MM.1S (cell line): ENCODE measurements at regions not wholly inside any gene's neighbourhood (a gene's known extent, or its start where the extent isn't known, plus 50 kb on each side); places are given as distances from the start of the nearest gene placed in this dataset.

ENCODE experiments used
- DNase-seq: peaks from one replicate; pipeline ENCODE4 v3.0.0-alpha.2; 2015
- H2AFZ ChIP-seq: fragments of 300-600 bp; sonication (generic); 2 replicates; pipeline ENCODE4 v1.6.0; 2016; ENCODE audit warnings: antibody characterized with exemption, low read length
- H3F3A ChIP-seq: fragments of 300-600 bp; sonication (generic); 2 replicates; pipeline ENCODE4 v1.6.1; 2016; ENCODE audit warnings: mild to moderate bottlenecking, antibody characterized with exemption, low read length, moderate library complexity, mixed read lengths; ENCODE audit not compliant: insufficient read depth
- H3K27ac ChIP-seq: fragments of 300-600 bp; sonication (generic); 2 replicates; pipeline ENCODE4 v1.5.1; 2016; ENCODE audit warnings: mild to moderate bottlenecking, low read length
- H3K27me3 ChIP-seq: fragments of 300-600 bp; sonication (generic); replicated peaks from 2 replicates; pipeline ENCODE4 v1.6.0; 2016; ENCODE audit warnings: low read length; ENCODE audit not compliant: insufficient read depth
- H3K36me3 ChIP-seq: fragments of 300-600 bp; sonication (generic); replicated peaks from 2 replicates; pipeline ENCODE4 v1.6.1; 2016; ENCODE audit warnings: mild to moderate bottlenecking, low read length, mixed read lengths; ENCODE audit not compliant: insufficient read depth
- H3K4me1 ChIP-seq: fragments of 300-600 bp; sonication (generic); 2 replicates; pipeline ENCODE4 v1.6.1; 2016; ENCODE audit warnings: low read length, mixed read lengths
- H3K4me2 ChIP-seq: fragments of 300-600 bp; sonication (generic); 2 replicates; pipeline ENCODE4 v1.6.0; 2016; ENCODE audit warnings: low read depth, low read length
- H3K4me3 ChIP-seq: fragments of 300-600 bp; sonication (generic); 2 replicates; pipeline ENCODE4 v1.5.1; 2016; ENCODE audit warnings: low read length, mixed read lengths
- H3K79me2 ChIP-seq: fragments of 300-600 bp; sonication (generic); 2 replicates; pipeline ENCODE4 v1.6.1; 2016; ENCODE audit warnings: mixed run types, low read length, mixed read lengths
- H3K9ac ChIP-seq: fragments of 300-600 bp; sonication (generic); 2 replicates; pipeline ENCODE4 v1.6.1; 2016; ENCODE audit warnings: low read length, mixed read lengths
- H3K9me2 ChIP-seq: fragments of 300-600 bp; sonication (generic); replicated peaks from 2 replicates; pipeline ENCODE4 v1.6.1; 2016; ENCODE audit warnings: mild to moderate bottlenecking, low read length, mixed read lengths; ENCODE audit not compliant: insufficient read depth
- H3K9me3 ChIP-seq: fragments of 300-600 bp; sonication (generic); replicated peaks from 2 replicates; pipeline ENCODE4 v1.6.1; 2016; ENCODE audit warnings: mild to moderate bottlenecking, low read length, mixed read lengths; ENCODE audit not compliant: insufficient read depth
- H4K20me1 ChIP-seq: fragments of 300-600 bp; sonication (generic); 2 replicates; pipeline ENCODE4 v1.6.1; 2016; ENCODE audit warnings: mild to moderate bottlenecking, low read length, moderate library complexity, mixed read lengths; ENCODE audit not compliant: insufficient read depth
- CTCF ChIP-seq: fragments of 300-600 bp; sonication (generic); IDR thresholded peaks from 2 replicates; pipeline ENCODE4 v1.5.1; 2016; ENCODE audit warnings: antibody characterized with exemption, low read length, mixed read lengths
- EZH2 ChIP-seq: fragments of 300-600 bp; sonication (generic); optimal IDR thresholded peaks from 2 replicates; pipeline ENCODE3; 2017; ENCODE audit warnings: low read depth, mild to moderate bottlenecking, antibody characterized with exemption, low read length, mixed read lengths
- EZH2phosphoT487 ChIP-seq: fragments of 300-600 bp; sonication (generic); IDR thresholded peaks from 2 replicates; pipeline ENCODE4 v1.6.1; 2018; ENCODE audit warnings: antibody characterized with exemption, low read length

GRCh38 chr9:23322392-23322791 is 503.6 kb downstream of the ELAVL2 start:
- H3K27me3 ChIP-seq, result no peaks in the 10 kb centered on the region
- H3K4me3 ChIP-seq, result no peak overlapping the region
- no peak overlapping the region for H3K9ac ChIP-seq
- no peaks in the 10 kb centered on the region for H3F3A ChIP-seq
- no peaks in the 10 kb centered on the region for H3K4me1 ChIP-seq
- no peak overlapping the region for H3K27ac ChIP-seq
- no peaks in the 10 kb centered on the region for H3K9me3 ChIP-seq
- no peaks in the 10 kb centered on the region for H3K9me2 ChIP-seq
- H4K20me1 ChIP-seq, result no peaks in the 10 kb centered on the region
- DNase-seq, result peak; percentile 7
- no peak overlapping the region for H3K4me2 ChIP-seq
- H3K79me2 ChIP-seq, result no peaks in the 10 kb centered on the region
- no peaks in the 10 kb centered on the region for H3K36me3 ChIP-seq
- no peak overlapping the region for H2AFZ ChIP-seq
- TF ChIP-seq EZH2, result no peak
- no peak; the same call in 1 of the 2 replicates for TF ChIP-seq CTCF
- no peak for TF ChIP-seq EZH2phosphoT487

GRCh38 chr9:23324511-23324910 is 501.5 kb downstream of the ELAVL2 start:
- no peak for TF ChIP-seq CTCF
- TF ChIP-seq EZH2phosphoT487, result no peak
- TF ChIP-seq EZH2, result no peak

DNA sequence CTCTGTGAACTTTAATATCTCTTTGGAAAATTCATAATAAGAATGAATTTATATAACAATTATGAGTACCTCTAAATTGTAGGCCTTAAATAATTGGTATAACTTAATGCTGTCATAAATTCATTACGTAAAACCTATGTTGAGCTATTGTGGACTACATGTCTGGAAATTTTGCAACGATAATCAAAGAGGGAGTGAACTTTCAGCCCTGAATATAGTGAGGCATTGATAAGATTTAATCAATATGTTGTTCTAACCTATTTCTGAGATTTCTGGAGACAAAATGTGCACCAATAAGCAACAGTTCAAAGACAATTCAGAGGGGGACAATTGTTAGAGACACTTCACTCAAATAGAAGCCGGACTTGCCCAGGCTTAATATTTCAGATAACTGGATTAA is 499.4 kb downstream of the ELAVL2 start:
- H3K4me3 ChIP-seq, result no peak overlapping the region

More at GRCh38 chr9:23324511-23324910, 501.5 kb downstream of the ELAVL2 start:
- Histone ChIP-seq H3K27me3 (no peaks in the 10 kb centered on the region), H3K4me3 (no peak overlapping the region), H3K4me1 (no peaks in the 10 kb centered on the region), H3F3A (no peaks in the 10 kb centered on the region), H3K27ac (no peak overlapping the region), H3K36me3 (no peaks in the 10 kb centered on the region), H3K79me2 (no peaks in the 10 kb centered on the region), H3K4me2 (no peak overlapping the region), H2AFZ (no peak overlapping the region), H3K9me2 (no peaks in the 10 kb centered on the region), H4K20me1 (no peaks in the 10 kb centered on the region), H3K9me3 (no peaks in the 10 kb centered on the region), H3K9ac (no peak overlapping the region)
- no peak for DNase-seq

More for the DNA sequence above, 499.4 kb downstream of the ELAVL2 start:
- no peak overlapping the region for H2AFZ ChIP-seq
- H3K79me2 ChIP-seq, result no peaks in the 10 kb centered on the region
- H3K36me3 ChIP-seq, result no peaks in the 10 kb centered on the region
- H3K4me2 ChIP-seq, result no peak overlapping the region
- no peaks in the 10 kb centered on the region for H3K9me2 ChIP-seq
- no peak for DNase-seq
- no peaks in the 10 kb centered on the region for H3K9me3 ChIP-seq
- no peaks in the 10 kb centered on the region for H3K27me3 ChIP-seq
- TF ChIP-seq EZH2 (no peak), EZH2phosphoT487 (no peak), CTCF (no peak)
- no peak overlapping the region for H3K27ac ChIP-seq
- H4K20me1 ChIP-seq, result no peaks in the 10 kb centered on the region
- no peaks in the 10 kb centered on the region for H3K4me1 ChIP-seq
- H3K9ac ChIP-seq, result no peak overlapping the region
- no peaks in the 10 kb centered on the region for H3F3A ChIP-seq
